Gastrocnemius medialis (tissue), 4 donors: ENCODE measurements at regions not wholly inside any gene's neighbourhood (a gene's known extent, or its start where the extent isn't known, plus 50 kb on each side); places are given as distances from the start of the nearest gene placed in this dataset.
A peak's percentile ranks its signal among the peaks of the same experiment; 100 is the strongest.

Source experiments
- ATAC-seq, 2 donors: fragments of 150-250 bp; one replicate each; pipeline ENCODE4 v1.9.1; 2016
- DNase-seq, 2 donors: peaks; one replicate each; pipeline ENCODE4 v3.0.0-alpha.2; 2019
- H3K27ac ChIP-seq, 4 donors: fragments of 200-600 bp; sonication (generic); 1 replicate in 1 of 4; 2 replicates in 3 of 4; pipeline ENCODE4 v1.5.1; 2016 to 2018; ENCODE audit warnings: mild to moderate bottlenecking in 2 of 4, moderate library complexity in 1 of 4
- H3K27me3 ChIP-seq, 3 donors: fragments of 200-600 bp; sonication (generic) in 2 of 3; 1 replicate in 1 of 3; 2 replicates in 2 of 3; pipeline versions ENCODE4 v1.5.1 to v1.6.0; 2016 to 2019; ENCODE audit warnings: mild to moderate bottlenecking in 1 of 3, moderate library complexity in 1 of 3
- H3K36me3 ChIP-seq, 2 donors: fragments of 200-600 bp; sonication (generic) in 1 of 2; one replicate each; pipeline ENCODE4 v1.5.1; 2017 to 2018
- H3K4me1 ChIP-seq, 2 donors: fragments of 200-600 bp; sonication (generic) in 1 of 2; one replicate each; pipeline ENCODE4 v1.5.1; 2016 to 2017; ENCODE audit warnings: mild to moderate bottlenecking in 2 of 2
- H3K4me3 ChIP-seq, 4 donors: fragments of 200-600 bp; sonication (generic) in 3 of 4; 1 replicate in 1 of 4; 2 replicates in 3 of 4; pipeline ENCODE4 v1.5.1; 2016 to 2019; ENCODE audit warnings: mild to moderate bottlenecking in 2 of 4
- H3K9me3 ChIP-seq, 3 donors: fragments of 200-600 bp; sonication (generic) in 2 of 3; 1 replicate in 1 of 3; 2 replicates in 2 of 3; pipeline ENCODE4 v1.5.1; 2016 to 2019
- CTCF ChIP-seq, 5 experiments: fragments of 450-650 bp in 3 of 5; fragments of 200-600 bp in 2 of 5; sonication (generic) in 2 of 5; IDR thresholded peaks in 4 of 5; conservative IDR thresholded peaks in 1 of 5; 1 replicate in 4 of 5; 2 replicates in 1 of 5; pipeline ENCODE4 v1.5.1; 2016 to 2019; ENCODE audit warnings: antibody characterized with exemption in 5 of 5, mild to moderate bottlenecking in 3 of 5, moderate library complexity in 3 of 5
- POLR2A ChIP-seq, 2 donors: fragments of 450-650 bp; IDR thresholded peaks; one replicate each; pipeline ENCODE4 v1.6.1; 2017; ENCODE audit warnings: antibody characterized with exemption in 2 of 2, mild to moderate bottlenecking in 2 of 2, moderate library complexity in 2 of 2
- in situ Hi-C, 4 donors: fragments of 200-750 bp; cut with MboI; loops; one replicate each; pipeline versions ENCODE4 v1.15.0 to v1.8.0; 2017; ENCODE audit warnings: low sequenced_read_pairs in 4 of 4
- intact Hi-C: fragments of 100-400 bp; cut with DNase I; formaldehyde crosslinking; loops from one replicate; pipeline ENCODE4 v1.15.1; 2023; ENCODE audit warnings: low total_unique reads

GRCh38 chr2:235320326-235320725 lies 173.5 kb upstream of the AGAP1 start:
- peaks cover 0 to 5% (median 0%) of the 10 kb centered on the region in 3 donors for H3K27me3 ChIP-seq
- intact Hi-C loops = no loop called here
- no peaks in the 10 kb centered on the region for H3K4me1 ChIP-seq
- in situ Hi-C loops = no loop called here
- H3K36me3 ChIP-seq = no peaks in the 10 kb centered on the region
- no peak for DNase-seq
- no peak for ATAC-seq
- no peak overlapping the region for H3K4me3 ChIP-seq
- no peak overlapping the region for H3K27ac ChIP-seq
- TF ChIP-seq POLR2A (IDR thresholded peaks at IDR 0.05) (no peak), CTCF (IDR thresholded peaks at IDR 0.05 in 4 of 5, conservative IDR thresholded peaks at IDR 0.05 in 1 of 5) (no peak)
- H3K9me3 ChIP-seq = no peaks in the 10 kb centered on the region

- Histone ChIP-seq H3K4me3 (no peak overlapping the region), H3K4me1 (no peaks in the 10 kb centered on the region), H3K27ac (no peak overlapping the region), H3K36me3 (no peaks in the 10 kb centered on the region), H3K27me3 (peaks cover 0 to 5% (median 0%) of the 10 kb centered on the region in 3 donors), H3K9me3 (no peaks in the 10 kb centered on the region)
- intact Hi-C loops (no loop called here), in situ Hi-C loops (no loop called here)
- no peak for ATAC-seq
- TF ChIP-seq CTCF (IDR thresholded peaks at IDR 0.05 in 4 of 5, conservative IDR thresholded peaks at IDR 0.05 in 1 of 5) = no peak
- TF ChIP-seq POLR2A (IDR thresholded peaks at IDR 0.05) = no peak
- DNase-seq = no peak
Measured at GRCh38 chr2:235324324-235324723, 169.5 kb upstream of the AGAP1 start.

- no peaks in the 10 kb centered on the region for H3K36me3 ChIP-seq
- ATAC-seq (no peak), DNase-seq (no peak)
- peaks cover 0 to 5% (median 0%) of the 10 kb centered on the region in 3 donors for H3K27me3 ChIP-seq
- H3K27ac ChIP-seq = no peak overlapping the region
- TF ChIP-seq POLR2A (IDR thresholded peaks at IDR 0.05) = no peak
- TF ChIP-seq CTCF (IDR thresholded peaks at IDR 0.05 in 4 of 5, conservative IDR thresholded peaks at IDR 0.05 in 1 of 5) = no peak
- intact Hi-C loops = no loop called here
- no peak overlapping the region for H3K4me3 ChIP-seq
- H3K9me3 ChIP-seq = no peaks in the 10 kb centered on the region
- in situ Hi-C loops = no loop called here
- H3K4me1 ChIP-seq = no peaks in the 10 kb centered on the region
Measured at GRCh38 chr2:235325151-235325550, 168.7 kb upstream of the AGAP1 start.

GRCh38 chr2:235328991-235329390 lies 164.9 kb upstream of the AGAP1 start:
- no peak overlapping the region for H3K4me3 ChIP-seq
- H3K27ac ChIP-seq = no peak overlapping the region
- H3K27me3 ChIP-seq = peaks cover 0 to 3% (median 0%) of the 10 kb centered on the region in 3 donors
- DNase-seq = no peak
- no peaks in the 10 kb centered on the region for H3K36me3 ChIP-seq
- no peak for ATAC-seq
- in situ Hi-C loops = no loop called here
- H3K4me1 ChIP-seq = no peaks in the 10 kb centered on the region
- no peak for TF ChIP-seq CTCF (IDR thresholded peaks at IDR 0.05 in 4 of 5, conservative IDR thresholded peaks at IDR 0.05 in 1 of 5)
- no peak for TF ChIP-seq POLR2A (IDR thresholded peaks at IDR 0.05)
- intact Hi-C loops = no loop called here
- no peaks in the 10 kb centered on the region for H3K9me3 ChIP-seq

GRCh38 chr2:235330775-235331451 lies 162.9 kb upstream of the AGAP1 start:
- H3K27me3 ChIP-seq = no peaks in the 10 kb centered on the region
- peak in 1 of 2 donors; percentile 36 for ATAC-seq
- no peak for DNase-seq
- H3K4me3 ChIP-seq = no peak overlapping the region
- TF ChIP-seq CTCF (IDR thresholded peaks at IDR 0.05 in 4 of 5, conservative IDR thresholded peaks at IDR 0.05 in 1 of 5) (no peak), POLR2A (IDR thresholded peaks at IDR 0.05) (no peak)
- no peaks in the 10 kb centered on the region for H3K36me3 ChIP-seq
- no peaks in the 10 kb centered on the region for H3K4me1 ChIP-seq
- H3K9me3 ChIP-seq = no peaks in the 10 kb centered on the region
- intact Hi-C loops (no loop called here), in situ Hi-C loops (no loop called here)
- no peak overlapping the region for H3K27ac ChIP-seq
